ENCODE measurements at regions not wholly inside any gene's neighbourhood (a gene's known extent, or its start where the extent isn't known, plus 50 kb on each side); places are given as distances from the start of the nearest gene placed in this dataset.

- H3K4me3 ChIP-seq (ENCODE audit: control insufficient read depth in 1 of 2, extremely low read depth in 1 of 2, low read length in 1 of 2) = no peak overlapping the region
- Mint-ChIP-seq H3K27me3 (peaks cover 0 to 5% of the 10 kb centered on the region in 2 donors), H3K4me1 (no peaks in the 10 kb centered on the region), H3K4me3 (no peak overlapping the region), H3K9me3 (peaks cover 0 to 5% (median 0%) of the 10 kb centered on the region in 3 donors), H3K27ac (no peak overlapping the region), H3K36me3 (no peaks in the 10 kb centered on the region)
- no peaks in the 10 kb centered on the region for H3K4me1 ChIP-seq (ENCODE audit: control insufficient read depth in 1 of 2, extremely low read depth in 1 of 2, insufficient read depth in 2 of 2, low read length in 2 of 2)
- CTCF ChIA-PET = no interaction called here
- no peak overlapping the region for H3K27ac ChIP-seq (ENCODE audit: low read length)
- no peaks in the 10 kb centered on the region for H3K27me3 ChIP-seq (replicated peaks in 1 of 2; ENCODE audit: control insufficient read depth in 2 of 2, extremely low read depth in 1 of 2, insufficient read depth in 2 of 2, low read length in 1 of 2)
- no peaks in the 10 kb centered on the region for H3K9me3 ChIP-seq
- POLR2A ChIA-PET = no interaction called here
- 55% methylated on average over 1 of the region's 3 CpGs for WGBS (ENCODE audit: insufficient coverage)
- DNase-seq = no peak
- ATAC-seq (replicated peaks in 1 of 4) = no peak
- no peaks in the 10 kb centered on the region for H3K36me3 ChIP-seq (ENCODE audit: control insufficient read depth in 2 of 2, extremely low read depth in 1 of 2, insufficient read depth in 1 of 2, low read length in 1 of 2)
These were observed 628.1 kb downstream of the PLPP3 start for GRCh38 chr1:55951291-55951690.

- no peaks in the 10 kb centered on the region for H3K36me3 ChIP-seq (ENCODE audit: control insufficient read depth in 2 of 2, extremely low read depth in 1 of 2, insufficient read depth in 1 of 2, low read length in 1 of 2)
- ChIA-PET POLR2A (no interaction called here), CTCF (no interaction called here)
- H3K36me3 Mint-ChIP-seq = no peaks in the 10 kb centered on the region
- H3K4me3 Mint-ChIP-seq = no peak overlapping the region
- H3K27me3 ChIP-seq (replicated peaks in 1 of 2; ENCODE audit: control insufficient read depth in 2 of 2, extremely low read depth in 1 of 2, insufficient read depth in 2 of 2, low read length in 1 of 2) = no peaks in the 10 kb centered on the region
- no peak overlapping the region for H3K4me3 ChIP-seq (ENCODE audit: control insufficient read depth in 1 of 2, extremely low read depth in 1 of 2, low read length in 1 of 2)
- no peaks in the 10 kb centered on the region for H3K4me1 Mint-ChIP-seq
- H3K27ac ChIP-seq (ENCODE audit: low read length) = no peak overlapping the region
- H3K9me3 Mint-ChIP-seq = no peaks in the 10 kb centered on the region
- H3K27me3 Mint-ChIP-seq = peaks cover 0 to 3% of the 10 kb centered on the region in 2 donors
- DNase-seq = no peak
- no peaks in the 10 kb centered on the region for H3K9me3 ChIP-seq
- H3K27ac Mint-ChIP-seq = no peak overlapping the region
- 100% methylated on average over 1 of the region's 1 CpG for WGBS (ENCODE audit: insufficient coverage)
- no peaks in the 10 kb centered on the region for H3K4me1 ChIP-seq (ENCODE audit: control insufficient read depth in 1 of 2, extremely low read depth in 1 of 2, insufficient read depth in 2 of 2, low read length in 2 of 2)
- no peak for ATAC-seq (replicated peaks in 1 of 4)
These were observed 631.9 kb downstream of the PLPP3 start for GRCh38 chr1:55947446-55947845.

- WGBS (ENCODE audit: insufficient coverage) = 53% methylated on average over 8 of the region's 8 CpGs
These were observed 635.5 kb downstream of the PLPP3 start for GRCh38 chr1:55943721-55944435.

GRCh38 chr1:55943012-55943411 lies 636.4 kb downstream of the PLPP3 start:
- no peak for ATAC-seq (replicated peaks in 1 of 4)
- Histone ChIP-seq H3K4me3 (ENCODE audit: control insufficient read depth in 1 of 2, extremely low read depth in 1 of 2, low read length in 1 of 2) (no peak overlapping the region), H3K4me1 (ENCODE audit: control insufficient read depth in 1 of 2, extremely low read depth in 1 of 2, insufficient read depth in 2 of 2, low read length in 2 of 2) (no peaks in the 10 kb centered on the region), H3K27me3 (replicated peaks in 1 of 2; ENCODE audit: control insufficient read depth in 2 of 2, extremely low read depth in 1 of 2, insufficient read depth in 2 of 2, low read length in 1 of 2) (no peaks in the 10 kb centered on the region), H3K9me3 (no peaks in the 10 kb centered on the region), H3K36me3 (ENCODE audit: control insufficient read depth in 2 of 2, extremely low read depth in 1 of 2, insufficient read depth in 1 of 2, low read length in 1 of 2) (no peaks in the 10 kb centered on the region), H3K27ac (ENCODE audit: low read length) (no peak overlapping the region)
- POLR2A ChIA-PET = no interaction called here
- CTCF ChIA-PET = no interaction called here
- no peak for DNase-seq
- H3K4me3 Mint-ChIP-seq = no peak overlapping the region
- peaks cover 0 to 3% of the 10 kb centered on the region in 2 donors for H3K27me3 Mint-ChIP-seq
- no peaks in the 10 kb centered on the region for H3K4me1 Mint-ChIP-seq
- WGBS (ENCODE audit: insufficient coverage) = no CpG with 5 or more reads among the region's 2 CpGs
- no peaks in the 10 kb centered on the region for H3K36me3 Mint-ChIP-seq
- H3K27ac Mint-ChIP-seq = no peak overlapping the region
- no peaks in the 10 kb centered on the region for H3K9me3 Mint-ChIP-seq

More at GRCh38 chr1:55943721-55944435, 635.5 kb downstream of the PLPP3 start:
- Histone ChIP-seq H3K4me1 (ENCODE audit: control insufficient read depth in 1 of 2, extremely low read depth in 1 of 2, insufficient read depth in 2 of 2, low read length in 2 of 2) (no peaks in the 10 kb centered on the region), H3K27ac (ENCODE audit: low read length) (no peak overlapping the region), H3K27me3 (replicated peaks in 1 of 2; ENCODE audit: control insufficient read depth in 2 of 2, extremely low read depth in 1 of 2, insufficient read depth in 2 of 2, low read length in 1 of 2) (no peaks in the 10 kb centered on the region), H3K36me3 (ENCODE audit: control insufficient read depth in 2 of 2, extremely low read depth in 1 of 2, insufficient read depth in 1 of 2, low read length in 1 of 2) (no peaks in the 10 kb centered on the region), H3K4me3 (ENCODE audit: control insufficient read depth in 1 of 2, extremely low read depth in 1 of 2, low read length in 1 of 2) (no peak overlapping the region), H3K9me3 (no peaks in the 10 kb centered on the region)
- Mint-ChIP-seq H3K27ac (no peak overlapping the region), H3K4me3 (no peak overlapping the region), H3K27me3 (peaks cover 0 to 3% of the 10 kb centered on the region in 2 donors), H3K4me1 (no peaks in the 10 kb centered on the region), H3K9me3 (no peaks in the 10 kb centered on the region), H3K36me3 (no peaks in the 10 kb centered on the region)
- POLR2A ChIA-PET = no interaction called here
- DNase-seq (no peak), ATAC-seq (replicated peaks in 1 of 4) (no peak)
- CTCF ChIA-PET = no interaction called here

GRCh38 chr1:55939866-55940265 lies 639.5 kb downstream of the PLPP3 start:
- DNase-seq (no peak), ATAC-seq (replicated peaks in 1 of 4) (no peak)
- Histone ChIP-seq H3K4me1 (ENCODE audit: control insufficient read depth in 1 of 2, extremely low read depth in 1 of 2, insufficient read depth in 2 of 2, low read length in 2 of 2) (no peaks in the 10 kb centered on the region), H3K27me3 (replicated peaks in 1 of 2; ENCODE audit: control insufficient read depth in 2 of 2, extremely low read depth in 1 of 2, insufficient read depth in 2 of 2, low read length in 1 of 2) (no peaks in the 10 kb centered on the region), H3K9me3 (no peaks in the 10 kb centered on the region), H3K36me3 (ENCODE audit: control insufficient read depth in 2 of 2, extremely low read depth in 1 of 2, insufficient read depth in 1 of 2, low read length in 1 of 2) (no peaks in the 10 kb centered on the region), H3K27ac (ENCODE audit: low read length) (no peak overlapping the region), H3K4me3 (ENCODE audit: control insufficient read depth in 1 of 2, extremely low read depth in 1 of 2, low read length in 1 of 2) (no peak overlapping the region)
- Mint-ChIP-seq H3K27me3 (no peaks in the 10 kb centered on the region), H3K9me3 (peaks cover 4 to 6% (median 5%) of the 10 kb centered on the region in 3 donors), H3K4me3 (no peak overlapping the region), H3K4me1 (no peaks in the 10 kb centered on the region), H3K36me3 (no peaks in the 10 kb centered on the region), H3K27ac (no peak overlapping the region)
- CTCF ChIA-PET = no interaction called here
- WGBS (ENCODE audit: insufficient coverage) = no CpG with 5 or more reads among the region's 1 CpG
- POLR2A ChIA-PET = no interaction called here

- POLR2A ChIA-PET = no interaction called here
- CTCF ChIA-PET = no interaction called here
These were observed 640.5 kb downstream of the PLPP3 start for GRCh38 chr1:55938861-55939260.

GRCh38 chr1:55938376-55938850 lies 641.0 kb downstream of the PLPP3 start:
- ChIA-PET POLR2A (no interaction called here), CTCF (no interaction called here)
- 60% methylated on average over 2 of the region's 5 CpGs for WGBS (ENCODE audit: insufficient coverage)
- Histone ChIP-seq H3K4me1 (ENCODE audit: control insufficient read depth in 1 of 2, extremely low read depth in 1 of 2, insufficient read depth in 2 of 2, low read length in 2 of 2) (no peaks in the 10 kb centered on the region), H3K27me3 (replicated peaks in 1 of 2; ENCODE audit: control insufficient read depth in 2 of 2, extremely low read depth in 1 of 2, insufficient read depth in 2 of 2, low read length in 1 of 2) (no peaks in the 10 kb centered on the region), H3K27ac (ENCODE audit: low read length) (no peak overlapping the region), H3K36me3 (ENCODE audit: control insufficient read depth in 2 of 2, extremely low read depth in 1 of 2, insufficient read depth in 1 of 2, low read length in 1 of 2) (no peaks in the 10 kb centered on the region), H3K4me3 (ENCODE audit: control insufficient read depth in 1 of 2, extremely low read depth in 1 of 2, low read length in 1 of 2) (no peak overlapping the region), H3K9me3 (no peaks in the 10 kb centered on the region)
- DNase-seq (no peak), ATAC-seq (replicated peaks in 1 of 4) (no peak)
- H3K27ac Mint-ChIP-seq = no peak overlapping the region
- no peaks in the 10 kb centered on the region for H3K4me1 Mint-ChIP-seq
- H3K27me3 Mint-ChIP-seq = no peaks in the 10 kb centered on the region
- H3K4me3 Mint-ChIP-seq = no peak overlapping the region
- no peaks in the 10 kb centered on the region for H3K36me3 Mint-ChIP-seq
- H3K9me3 Mint-ChIP-seq = peaks cover 5 to 9% (median 6%) of the 10 kb centered on the region in 3 donors

More at GRCh38 chr1:55938861-55939260, 640.5 kb downstream of the PLPP3 start:
- ATAC-seq (replicated peaks in 1 of 4) (no peak), DNase-seq (no peak)
- no peaks in the 10 kb centered on the region for H3K9me3 ChIP-seq
- WGBS (ENCODE audit: insufficient coverage) = 82% methylated on average over 3 of the region's 6 CpGs
- H3K4me1 Mint-ChIP-seq = no peaks in the 10 kb centered on the region
- no peaks in the 10 kb centered on the region for H3K4me1 ChIP-seq (ENCODE audit: control insufficient read depth in 1 of 2, extremely low read depth in 1 of 2, insufficient read depth in 2 of 2, low read length in 2 of 2)
- no peaks in the 10 kb centered on the region for H3K36me3 Mint-ChIP-seq
- H3K27me3 Mint-ChIP-seq = no peaks in the 10 kb centered on the region
- H3K4me3 ChIP-seq (ENCODE audit: control insufficient read depth in 1 of 2, extremely low read depth in 1 of 2, low read length in 1 of 2) = no peak overlapping the region
- H3K9me3 Mint-ChIP-seq = peaks cover 5 to 9% (median 6%) of the 10 kb centered on the region in 3 donors
- H3K27ac ChIP-seq (ENCODE audit: low read length) = no peak overlapping the region
- no peak overlapping the region for H3K27ac Mint-ChIP-seq
- H3K36me3 ChIP-seq (ENCODE audit: control insufficient read depth in 2 of 2, extremely low read depth in 1 of 2, insufficient read depth in 1 of 2, low read length in 1 of 2) = no peaks in the 10 kb centered on the region
- no peak overlapping the region for H3K4me3 Mint-ChIP-seq
- H3K27me3 ChIP-seq (replicated peaks in 1 of 2; ENCODE audit: control insufficient read depth in 2 of 2, extremely low read depth in 1 of 2, insufficient read depth in 2 of 2, low read length in 1 of 2) = no peaks in the 10 kb centered on the region
